NB4 (cell line): ENCODE measurements at regions not wholly inside any gene's neighbourhood (a gene's known extent, or its start where the extent isn't known, plus 50 kb on each side); places are given as distances from the start of the nearest gene placed in this dataset.

ENCODE experiments used
- CTCF ChIP-seq: IDR thresholded peaks from one replicate; pipeline ENCODE4 v1.5.1; 2012; ENCODE audit warnings: low read depth, low read length
- MAX ChIP-seq: IDR thresholded peaks from 2 replicates; pipeline ENCODE4 v1.6.1; 2011; ENCODE audit warnings: low read depth, low read length
- POLR2A ChIP-seq: IDR thresholded peaks from 2 replicates; pipeline ENCODE4 v1.6.1; 2011; ENCODE audit warnings: mild to moderate bottlenecking; ENCODE audit not compliant: insufficient read length; ENCODE audit errors: extremely low read depth

GRCh38 chr16:60481591-60481990 is 1554.6 kb downstream of the CDH8 start:
- no peak for TF ChIP-seq POLR2A
- TF ChIP-seq CTCF = no peak
- no peak for TF ChIP-seq MAX
